B cell (primary cell): ENCODE measurements at regions not wholly inside any gene's neighbourhood (a gene's known extent, or its start where the extent isn't known, plus 50 kb on each side); places are given as distances from the start of the nearest gene placed in this dataset.
"Not testable (repeated sequence)": the region's sequence is repeated elsewhere in the genome, so short reads cannot be mapped to it uniquely, and the experiment has no call there.

Experiments used
- ATAC-seq: fragments of 200-7000 bp; cut with Tn5 transposase; one replicate; pipeline ENCODE4 v1.10.0; 2021; ENCODE audit warnings: low read depth, mild to moderate bottlenecking, moderate number of reproducible peaks, moderate library complexity
- CTCF ChIA-PET: fragments of 350-600 bp; sonication (Branson Sonifier 250); formaldehyde crosslinking; loops from one replicate; lab custom pipeline; 2021; ENCODE audit warnings: antibody characterized with exemption, inconsistent platforms; lab: Charles Lee
- POLR2A ChIA-PET: fragments of 350-600 bp; sonication (Branson Sonifier 250); formaldehyde crosslinking; loops from one replicate; lab custom pipeline; 2021; ENCODE audit warnings: antibody characterized with exemption; lab: Charles Lee
- DNase-seq: peaks from one replicate; pipeline ENCODE4 v3.0.0; 2013
- H2AFZ ChIP-seq: 2 replicates; pipeline ENCODE4 v1.6.1; 2012; ENCODE audit warnings: mild to moderate bottlenecking, low read depth, low read length; ENCODE audit not compliant: insufficient read depth, poor library complexity, severe bottlenecking
- H3K27ac ChIP-seq, 2 donors: 1 replicate in 1 of 2; 2 replicates in 1 of 2; pipeline ENCODE4 v1.5.1; 2012 to 2013; ENCODE audit warnings: low read length in 2 of 2, mild to moderate bottlenecking in 2 of 2, moderate library complexity in 1 of 2
- H3K27me3 ChIP-seq, 4 experiments: fragments of 200-600 bp in 1 of 4; sonication (generic) in 1 of 4; replicated peaks in 1 of 4; 1 replicate in 2 of 4; 2 replicates in 2 of 4; pipeline versions ENCODE4 v1.6.1 to v1.7.0; 2013 to 2016; ENCODE audit warnings: low read length in 3 of 4, mild to moderate bottlenecking in 2 of 4, mixed read lengths in 1 of 4, moderate library complexity in 1 of 4; ENCODE audit not compliant: insufficient read depth in 4 of 4, control insufficient read depth in 3 of 4; ENCODE audit errors: control extremely low read depth in 1 of 4
- H3K36me3 ChIP-seq, 2 experiments: replicated peaks in 1 of 2; 1 replicate in 1 of 2; 2 replicates in 1 of 2; pipeline versions ENCODE4 v1.6.1 to v1.7.1; 2013; ENCODE audit warnings: low read length in 1 of 2; ENCODE audit not compliant: insufficient read depth in 2 of 2, control insufficient read depth in 1 of 2; ENCODE audit errors: control extremely low read depth in 1 of 2, extremely low read depth in 1 of 2
- H3K4me1 ChIP-seq, 2 donors: fragments of 200-600 bp in 1 of 2; sonication (generic) in 1 of 2; 1 replicate in 1 of 2; 2 replicates in 1 of 2; pipeline versions ENCODE4 v1.5.1 to v1.6.1; 2013 to 2017; ENCODE audit warnings: low read length in 2 of 2; ENCODE audit not compliant: control insufficient read depth in 2 of 2, insufficient read depth in 2 of 2
- H3K4me2 ChIP-seq: replicated peaks from 2 replicates; pipeline ENCODE3; 2012; ENCODE audit warnings: mild to moderate bottlenecking, low read depth, low read length; ENCODE audit not compliant: poor library complexity, severe bottlenecking
- H3K4me3 ChIP-seq, 5 experiments: fragments of 200-600 bp in 1 of 5; sonication (generic) in 1 of 5; 1 replicate in 3 of 5; 2 replicates in 2 of 5; pipeline versions ENCODE4 v1.5.1 to v1.7.0; 2011 to 2016; ENCODE audit warnings: low read length in 4 of 5, mild to moderate bottlenecking in 4 of 5, low read depth in 2 of 5, control low read depth in 1 of 5, moderate library complexity in 1 of 5; ENCODE audit not compliant: insufficient read depth in 1 of 5; ENCODE audit errors: control extremely low read depth in 1 of 5, extremely low read depth in 1 of 5
- H3K79me2 ChIP-seq: fragments of 200-600 bp; sonication (generic); one replicate; pipeline ENCODE4 v1.6.0; 2016; ENCODE audit warnings: low read length; ENCODE audit not compliant: control insufficient read depth, insufficient read depth
- H3K9ac ChIP-seq: fragments of 200-600 bp; sonication (generic); 2 replicates; pipeline ENCODE4 v1.6.1; 2017; ENCODE audit warnings: mild to moderate bottlenecking, low read length, moderate library complexity
- H3K9me3 ChIP-seq, 3 donors: one replicate each; pipeline versions ENCODE4 v1.6.1 to v1.7.1; 2013; ENCODE audit warnings: low read length in 2 of 3; ENCODE audit not compliant: control insufficient read depth in 2 of 3, insufficient read depth in 1 of 3; ENCODE audit errors: control extremely low read depth in 1 of 3
- H4K20me1 ChIP-seq: 2 replicates; pipeline ENCODE4 v1.6.0; 2012; ENCODE audit warnings: mild to moderate bottlenecking, low read length; ENCODE audit not compliant: insufficient read depth, control insufficient read depth, poor library complexity, severe bottlenecking
- H3K27ac Mint-ChIP-seq: one replicate; pipeline ENCODE4 v1.8.0; 2021; ENCODE audit warnings: mixed read lengths
- H3K27me3 Mint-ChIP-seq: one replicate; pipeline ENCODE4 v1.8.0; 2021; ENCODE audit warnings: mixed read lengths
- H3K4me1 Mint-ChIP-seq: one replicate; pipeline ENCODE4 v1.8.0; 2021; ENCODE audit warnings: mixed read lengths
- H3K4me3 Mint-ChIP-seq: one replicate; pipeline ENCODE4 v1.8.0; 2021; ENCODE audit warnings: mixed read lengths
- H3K9me3 Mint-ChIP-seq: one replicate; pipeline ENCODE4 v1.8.0; 2022; ENCODE audit warnings: mixed read lengths; ENCODE audit not compliant: insufficient read depth
- WGBS: methylation state at CpG from one replicate; pipeline ENCODE4 v1.1.5; 2013; ENCODE audit warnings: missing lambda C conversion rate; ENCODE audit not compliant: insufficient coverage; 5-methylcytosine and 5-hydroxymethylcytosine counted together
- intact Hi-C: fragments of 100-400 bp; cut with micrococcal nuclease; formaldehyde crosslinking; loops from one replicate; pipeline ENCODE4 v1.10.0; 2022

DNA sequence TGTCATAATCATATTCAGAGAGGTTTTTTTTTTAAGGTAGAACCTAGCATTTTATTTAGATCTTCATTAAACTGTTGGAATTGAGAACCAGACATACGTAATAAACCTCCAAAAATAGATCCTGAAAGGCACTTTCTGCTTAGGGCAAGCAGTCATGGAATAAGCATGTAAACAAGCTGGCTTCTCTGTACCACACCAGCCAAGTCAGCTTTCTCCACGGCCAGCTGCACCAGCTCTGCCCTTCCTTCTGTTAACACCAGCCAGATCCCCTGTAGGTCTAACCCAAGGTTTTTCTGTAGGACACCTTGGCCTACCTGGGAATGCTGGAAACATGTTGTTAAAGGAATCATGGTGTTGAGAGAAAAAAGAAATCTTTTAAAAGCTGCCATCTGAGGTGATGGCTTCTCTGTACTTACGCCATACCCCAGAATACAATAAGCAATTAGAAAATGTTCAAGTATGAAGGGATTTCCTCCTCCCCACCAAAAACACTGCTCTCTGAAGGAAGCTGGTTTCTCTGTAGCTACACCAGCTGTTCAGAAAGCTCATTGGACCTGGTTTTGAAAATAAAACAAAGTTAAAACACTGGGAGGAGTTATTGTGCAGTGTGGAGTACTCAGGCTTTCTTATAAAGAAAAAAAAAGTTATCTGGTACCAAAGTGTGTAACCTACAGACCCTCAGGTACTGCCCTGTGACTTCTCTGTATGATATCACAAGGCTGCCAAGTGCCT lies 54.6 kb upstream of the CCDC80 start:
- H3K27me3 Mint-ChIP-seq, POLR2A ChIA-PET, H3K9me3 ChIP-seq, H4K20me1 ChIP-seq, DNase-seq, ATAC-seq, H3K27ac ChIP-seq, H3K4me1 ChIP-seq, H3K4me2 ChIP-seq, H3K9ac ChIP-seq, H3K9me3 Mint-ChIP-seq, H3K27me3 ChIP-seq, H3K36me3 ChIP-seq, H3K4me3 Mint-ChIP-seq, H3K27ac Mint-ChIP-seq, H3K79me2 ChIP-seq, intact Hi-C loops, H2AFZ ChIP-seq, H3K4me3 ChIP-seq, H3K4me1 Mint-ChIP-seq: not testable (repeated sequence)
- CTCF ChIA-PET = interaction anchor here (0.7 kb wide), 1 partner anchor 115 kb away, joined by 3 read pairs; no protein-coding TSS in a partner anchor
- no CpG with 5 or more reads among the region's 3 CpGs for WGBS

DNA sequence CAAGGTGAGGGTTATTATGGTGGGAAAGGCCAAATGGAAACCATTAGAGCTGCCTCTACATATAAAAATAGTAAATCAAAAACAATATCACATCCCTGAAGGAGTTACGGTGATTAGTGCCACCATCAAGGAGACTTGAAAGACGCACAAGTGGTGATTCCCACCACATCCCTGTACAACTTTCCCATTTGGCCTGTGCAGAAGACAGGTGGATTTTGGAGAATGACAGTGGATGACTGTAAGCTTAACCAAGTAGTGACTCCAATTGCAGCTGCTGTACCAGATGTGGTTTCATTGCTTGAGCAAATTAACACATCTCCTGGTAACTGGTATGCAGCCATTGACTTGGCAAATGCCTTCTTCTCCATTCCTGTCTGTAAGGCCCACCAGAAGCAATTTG lies 54.0 kb upstream of the CCDC80 start:
- H2AFZ ChIP-seq, H3K27ac ChIP-seq, H3K9me3 ChIP-seq, DNase-seq, H4K20me1 ChIP-seq, CTCF ChIA-PET, H3K79me2 ChIP-seq, H3K4me3 ChIP-seq, H3K27me3 ChIP-seq, ATAC-seq, H3K4me1 Mint-ChIP-seq, H3K4me3 Mint-ChIP-seq, H3K27me3 Mint-ChIP-seq, H3K9me3 Mint-ChIP-seq, H3K4me2 ChIP-seq, intact Hi-C loops, H3K27ac Mint-ChIP-seq, H3K36me3 ChIP-seq, H3K9ac ChIP-seq, H3K4me1 ChIP-seq, POLR2A ChIA-PET: not testable (repeated sequence)
- WGBS = no CpG with 5 or more reads among the region's 2 CpGs
